Esophagus muscularis mucosa (tissue), 4 donors: ENCODE measurements at regions not wholly inside any gene's neighbourhood (a gene's known extent, or its start where the extent isn't known, plus 50 kb on each side); places are given as distances from the start of the nearest gene placed in this dataset.

Source experiments
- EP300 ChIP-seq: sonication (generic); formaldehyde crosslinking; IDR thresholded peaks from one replicate; pipeline ENCODE4 v1.6.1; 2017; ENCODE audit warnings: antibody characterized with exemption
- POLR2A ChIP-seq: fragments of 450-650 bp; IDR thresholded peaks from one replicate; pipeline ENCODE4 v1.6.1; 2017; ENCODE audit warnings: antibody characterized with exemption, moderate library complexity, mild to moderate bottlenecking, low read depth
- TF ChIP-seq, protein P1 (sequence below), 3 experiments: fragments of 200-600 bp in 2 of 3; fragments of 450-650 bp in 1 of 3; sonication (generic) in 2 of 3; IDR thresholded peaks; one replicate each; pipeline ENCODE4 v1.5.1; 2017 to 2019; ENCODE audit warnings: antibody characterized with exemption in 3 of 3, mild to moderate bottlenecking in 2 of 3, moderate library complexity in 1 of 3

DNA sequence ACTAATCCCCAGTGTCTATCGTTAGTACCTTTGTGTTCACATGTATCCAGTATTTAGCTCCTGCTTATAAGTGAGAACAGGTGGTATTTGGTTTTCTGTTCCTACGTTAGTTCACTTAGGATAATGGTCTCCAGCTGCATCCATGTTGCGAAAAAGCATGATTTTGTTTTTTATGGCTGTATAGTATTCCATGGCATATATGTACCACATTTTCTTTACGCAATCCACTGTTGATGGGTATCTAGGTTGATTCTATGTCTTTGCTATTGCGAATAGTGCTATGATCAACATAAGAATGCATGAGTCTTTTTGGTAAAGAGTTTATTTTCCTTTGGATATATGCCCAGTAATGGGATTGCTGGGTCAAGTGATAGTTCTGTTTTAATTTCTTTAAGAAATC lies 59.1 kb downstream of the CH25H start:
- TF ChIP-seq EP300, result no peak
- TF ChIP-seq, protein P1, sequence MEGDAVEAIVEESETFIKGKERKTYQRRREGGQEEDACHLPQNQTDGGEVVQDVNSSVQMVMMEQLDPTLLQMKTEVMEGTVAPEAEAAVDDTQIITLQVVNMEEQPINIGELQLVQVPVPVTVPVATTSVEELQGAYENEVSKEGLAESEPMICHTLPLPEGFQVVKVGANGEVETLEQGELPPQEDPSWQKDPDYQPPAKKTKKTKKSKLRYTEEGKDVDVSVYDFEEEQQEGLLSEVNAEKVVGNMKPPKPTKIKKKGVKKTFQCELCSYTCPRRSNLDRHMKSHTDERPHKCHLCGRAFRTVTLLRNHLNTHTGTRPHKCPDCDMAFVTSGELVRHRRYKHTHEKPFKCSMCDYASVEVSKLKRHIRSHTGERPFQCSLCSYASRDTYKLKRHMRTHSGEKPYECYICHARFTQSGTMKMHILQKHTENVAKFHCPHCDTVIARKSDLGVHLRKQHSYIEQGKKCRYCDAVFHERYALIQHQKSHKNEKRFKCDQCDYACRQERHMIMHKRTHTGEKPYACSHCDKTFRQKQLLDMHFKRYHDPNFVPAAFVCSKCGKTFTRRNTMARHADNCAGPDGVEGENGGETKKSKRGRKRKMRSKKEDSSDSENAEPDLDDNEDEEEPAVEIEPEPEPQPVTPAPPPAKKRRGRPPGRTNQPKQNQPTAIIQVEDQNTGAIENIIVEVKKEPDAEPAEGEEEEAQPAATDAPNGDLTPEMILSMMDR (IDR thresholded peaks at IDR 0.05), result no peak
- no peak for TF ChIP-seq POLR2A
